Lung (tissue), 11 donors: ENCODE measurements at regions not wholly inside any gene's neighbourhood (a gene's known extent, or its start where the extent isn't known, plus 50 kb on each side); places are given as distances from the start of the nearest gene placed in this dataset.
"Not testable (repeated sequence)": the region's sequence is repeated elsewhere in the genome, so short reads cannot be mapped to it uniquely, and the experiment has no call there.

Experiments used
- ATAC-seq: fragments of 200-7000 bp; cut with Tn5 transposase; one replicate; pipeline ENCODE4 v1.9.1; 2020; ENCODE audit warnings: moderate number of reproducible peaks; ENCODE audit not compliant: insufficient read depth, low FRiP score
- DNase-seq, 3 donors: peaks; one replicate each; pipeline ENCODE4 v3.0.0-alpha.2; 2013 to 2017
- H3K27ac ChIP-seq, 2 donors: one replicate each; pipeline ENCODE4 v1.5.1; 2013; ENCODE audit warnings: mild to moderate bottlenecking in 2 of 2, moderate library complexity in 2 of 2, control low read depth in 1 of 2, inconsistent platforms in 1 of 2, low read depth in 1 of 2, low read length in 1 of 2
- H3K27me3 ChIP-seq, 3 donors: one replicate each; pipeline ENCODE4 v1.5.1; 2013; ENCODE audit warnings: low read length in 2 of 3; ENCODE audit not compliant: control insufficient read depth in 3 of 3, insufficient read depth in 3 of 3
- H3K36me3 ChIP-seq, 4 donors: one replicate each; pipeline ENCODE4 v1.5.1; 2013; ENCODE audit warnings: low read length in 4 of 4, mild to moderate bottlenecking in 1 of 4, moderate library complexity in 1 of 4; ENCODE audit not compliant: control insufficient read depth in 4 of 4, insufficient read depth in 4 of 4
- H3K4me1 ChIP-seq, 5 donors: one replicate each; pipeline ENCODE4 v1.5.1; 2013; ENCODE audit warnings: low read length in 5 of 5, mild to moderate bottlenecking in 2 of 5, moderate library complexity in 1 of 5; ENCODE audit not compliant: control insufficient read depth in 5 of 5, insufficient read depth in 5 of 5
- H3K4me3 ChIP-seq: one replicate; pipeline ENCODE4 v1.5.1; 2013; ENCODE audit warnings: mild to moderate bottlenecking, control low read depth, moderate library complexity
- H3K9ac ChIP-seq, 2 donors: one replicate each; pipeline ENCODE4 v1.5.1; 2013; ENCODE audit warnings: low read length in 2 of 2, control low read depth in 1 of 2; ENCODE audit not compliant: insufficient read depth in 1 of 2
- H3K9me3 ChIP-seq, 4 donors: one replicate each; pipeline ENCODE4 v1.5.1; 2013; ENCODE audit warnings: low read length in 3 of 4, mild to moderate bottlenecking in 1 of 4, moderate library complexity in 1 of 4; ENCODE audit not compliant: control insufficient read depth in 4 of 4, insufficient read depth in 3 of 4
- WGBS, 2 donors: extraction: QIAGEN DNeasy Blood & Tissue Kit; methylation state at CpG; one replicate each; pipeline ENCODE4 v1.1.7; 2013; 5-methylcytosine and 5-hydroxymethylcytosine counted together
- TF ChIP-seq, protein P1 (sequence below): IDR thresholded peaks from 2 replicates; pipeline ENCODE4 v1.5.1; 2012; ENCODE audit warnings: mild to moderate bottlenecking; ENCODE audit errors: control extremely low read depth, extremely low read depth
- donor health status: control.
- donor health status: control.
- donor health status: Bipolar disorder and iron deficiency.
- donor health status: healthy.
- donor health status: DM: yes; HTN: yes; CAD: no.

DNA sequence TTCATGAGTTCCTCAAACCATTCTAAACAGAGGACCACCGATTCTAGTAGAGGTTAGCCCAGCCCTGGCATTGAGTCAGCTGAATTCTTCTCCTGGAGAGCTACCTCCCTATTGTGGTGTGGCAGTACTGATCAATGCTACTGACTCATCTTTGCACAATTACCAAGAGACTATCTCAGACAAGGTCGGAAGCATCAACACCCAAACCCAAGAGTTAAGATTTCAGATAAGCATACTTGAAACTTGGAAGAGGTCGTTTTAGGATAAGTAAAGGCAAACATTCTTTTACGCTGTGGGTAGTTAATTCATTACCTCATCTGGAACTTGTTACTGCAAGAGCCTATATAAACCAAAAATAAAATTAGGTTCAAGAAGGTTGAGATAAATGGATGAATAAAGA, 154.6 kb upstream of the NRBF2 start:
- DNase-seq (no peak), ATAC-seq (no peak)
- WGBS, 2 donors, result 75 to 79% methylated on average over 4 of the region's 4 CpGs
- no peaks in the 10 kb centered on the region for H3K27me3 ChIP-seq
- H3K4me3 ChIP-seq, result no peak overlapping the region
- no peak overlapping the region for H3K27ac ChIP-seq
- no peaks in the 10 kb centered on the region for H3K4me1 ChIP-seq
- H3K36me3 ChIP-seq, result no peaks in the 10 kb centered on the region
- no peak overlapping the region for H3K9ac ChIP-seq
- H3K9me3 ChIP-seq, result peaks cover 0 to 8% (median under 1%) of the 10 kb centered on the region in 4 donors
- TF ChIP-seq, protein P1, sequence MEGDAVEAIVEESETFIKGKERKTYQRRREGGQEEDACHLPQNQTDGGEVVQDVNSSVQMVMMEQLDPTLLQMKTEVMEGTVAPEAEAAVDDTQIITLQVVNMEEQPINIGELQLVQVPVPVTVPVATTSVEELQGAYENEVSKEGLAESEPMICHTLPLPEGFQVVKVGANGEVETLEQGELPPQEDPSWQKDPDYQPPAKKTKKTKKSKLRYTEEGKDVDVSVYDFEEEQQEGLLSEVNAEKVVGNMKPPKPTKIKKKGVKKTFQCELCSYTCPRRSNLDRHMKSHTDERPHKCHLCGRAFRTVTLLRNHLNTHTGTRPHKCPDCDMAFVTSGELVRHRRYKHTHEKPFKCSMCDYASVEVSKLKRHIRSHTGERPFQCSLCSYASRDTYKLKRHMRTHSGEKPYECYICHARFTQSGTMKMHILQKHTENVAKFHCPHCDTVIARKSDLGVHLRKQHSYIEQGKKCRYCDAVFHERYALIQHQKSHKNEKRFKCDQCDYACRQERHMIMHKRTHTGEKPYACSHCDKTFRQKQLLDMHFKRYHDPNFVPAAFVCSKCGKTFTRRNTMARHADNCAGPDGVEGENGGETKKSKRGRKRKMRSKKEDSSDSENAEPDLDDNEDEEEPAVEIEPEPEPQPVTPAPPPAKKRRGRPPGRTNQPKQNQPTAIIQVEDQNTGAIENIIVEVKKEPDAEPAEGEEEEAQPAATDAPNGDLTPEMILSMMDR, result no peak

- not testable (repeated sequence) for ATAC-seq, H3K9ac ChIP-seq, H3K4me3 ChIP-seq, H3K27me3 ChIP-seq, H3K27ac ChIP-seq, H3K36me3 ChIP-seq, H3K9me3 ChIP-seq, H3K4me1 ChIP-seq, DNase-seq
- 85 to 86% methylated on average over 1 of the region's 1 CpG for WGBS, 2 donors
These were observed 158.3 kb upstream of the NRBF2 start for GRCh38 chr10:62974795-62975194.

DNA sequence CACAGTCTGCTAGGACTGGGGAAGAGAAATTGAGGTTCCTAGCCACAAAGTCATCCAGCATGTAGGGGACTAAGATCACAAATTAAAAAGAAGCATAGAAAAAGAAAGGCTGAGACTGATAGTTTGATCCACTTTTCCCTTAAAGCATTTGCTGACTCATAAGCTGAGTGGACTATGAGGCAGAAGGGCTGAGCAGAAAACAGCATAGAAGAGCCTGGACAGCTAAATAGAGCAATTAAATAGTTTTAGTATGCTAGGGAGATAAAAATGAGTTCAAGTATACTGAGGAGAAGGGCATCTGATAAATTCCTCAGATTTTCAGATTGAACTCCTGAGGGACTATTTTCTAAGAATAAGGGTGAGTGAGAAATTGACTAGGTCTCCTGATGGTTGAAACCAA, 155.9 kb upstream of the EGR2 start:
- no peak overlapping the region for H3K27ac ChIP-seq
- no peak overlapping the region for H3K4me3 ChIP-seq
- no peak for ATAC-seq
- DNase-seq, result no peak
- no peak overlapping the region for H3K9ac ChIP-seq
- H3K27me3 ChIP-seq, result peaks cover 0 to 4% (median 3%) of the 10 kb centered on the region in 3 donors
- peaks cover 0 to 8% (median 0%) of the 10 kb centered on the region in 4 donors for H3K9me3 ChIP-seq
- H3K36me3 ChIP-seq, result no peaks in the 10 kb centered on the region
- TF ChIP-seq, protein P1, result no peak
- H3K4me1 ChIP-seq, result no peaks in the 10 kb centered on the region

DNA sequence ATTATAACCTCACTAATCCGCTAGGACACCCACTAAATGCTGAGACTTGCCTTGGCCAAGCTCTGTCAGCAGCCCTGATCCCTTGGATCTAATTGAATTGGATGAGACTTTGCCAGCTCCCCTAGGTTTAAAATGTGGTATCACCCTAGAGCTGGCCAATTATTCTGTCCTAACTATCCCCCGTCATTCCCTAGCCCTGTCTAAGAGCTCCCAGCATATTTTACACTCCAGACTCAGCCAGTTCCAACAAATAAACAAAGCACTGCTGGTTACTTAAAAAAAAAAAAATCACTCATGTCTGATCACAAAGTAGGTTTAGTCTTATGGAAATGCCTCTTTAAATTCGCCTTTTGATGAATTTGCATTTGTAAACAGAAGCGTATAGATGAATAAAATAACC, 147.9 kb upstream of the EGR2 start:
- peaks cover 0 to 2% (median 0%) of the 10 kb centered on the region in 4 donors for H3K9me3 ChIP-seq
- H3K9ac ChIP-seq, result no peak overlapping the region
- no peak overlapping the region for H3K27ac ChIP-seq
- DNase-seq, result peak in 1 of 3 donors; percentile 13
- H3K36me3 ChIP-seq, result no peaks in the 10 kb centered on the region
- H3K4me3 ChIP-seq, result no peak overlapping the region
- peaks cover 0 to 2% (median 0%) of the 10 kb centered on the region in 5 donors for H3K4me1 ChIP-seq
- no peak for ATAC-seq
- TF ChIP-seq, protein P1, result no peak
- 78 to 93% methylated on average over 4 of the region's 4 CpGs for WGBS, 2 donors
- H3K27me3 ChIP-seq, result peaks cover 0 to 4% (median 0%) of the 10 kb centered on the region in 3 donors
